HepG2 (cell line): ENCODE measurements at regions not wholly inside any gene's neighbourhood (a gene's known extent, or its start where the extent isn't known, plus 50 kb on each side); places are given as distances from the start of the nearest gene placed in this dataset.

Experiments used
- ATAC-seq: fragments of 200-7000 bp; cut with Tn5 transposase; 3 replicates; pipeline ENCODE4 v1.9.1; 2020; ENCODE audit warnings: mild to moderate bottlenecking, moderate library complexity
- BruUV-seq: library from RNA; stranded (reverse); fragments of 400-500 nt; replicated peaks from 2 replicates; lab custom pipeline; 2021; lab: Mats Ljungman, UMichigan
- CTCF ChIA-PET: fragments of 300-600 bp; formaldehyde crosslinking; extraction: SDS; loops from one replicate; lab custom pipeline; 2021; ENCODE audit warnings: low total read pairs, inconsistent platforms, low intra/inter-chr PET ratio; lab: Yijun Ruan, JAX
- POLR2A ChIA-PET: fragments of 350-600 bp; sonication (Branson Sonifier 250); formaldehyde crosslinking; loops from one replicate; lab custom pipeline; 2020; ENCODE audit warnings: antibody characterized with exemption, inconsistent platforms; lab: Yijun Ruan, JAX
- DNase-seq: peaks from one replicate; pipeline ENCODE4 v3.0.0-alpha.2; 2015; ENCODE audit warnings: low spot score
- FAIRE-seq: peaks from 3 replicates; lab custom pipeline; 2011; peaks lifted over from hg19 to GRCh38; lab: Jason Lieb, UNC
- H2AFZ ChIP-seq: one replicate; pipeline ENCODE4 v1.6.1; 2011; ENCODE audit warnings: low read length, inconsistent platforms
- H3K27ac ChIP-seq: fragments of 300-600 bp; 3 replicates; pipeline ENCODE4 v1.8.0; 2011; ENCODE audit warnings: mixed run types, mild to moderate bottlenecking, mixed read lengths, low read length, inconsistent platforms; ENCODE audit not compliant: insufficient read depth; ENCODE audit errors: extremely low read length
- H3K27me3 ChIP-seq, 2 experiments: fragments of 200-600 bp in 1 of 2; 2 replicates in 1 of 2; 3 replicates in 1 of 2; pipeline versions ENCODE4 v1.6.0 to v1.8.0; 2011; ENCODE audit warnings: low read length in 2 of 2, mild to moderate bottlenecking in 2 of 2, moderate library complexity in 2 of 2, inconsistent platforms in 1 of 2; ENCODE audit not compliant: insufficient read depth in 2 of 2, control insufficient read depth in 1 of 2
- H3K36me3 ChIP-seq, 2 experiments: fragments of 200-600 bp in 1 of 2; replicated peaks in 1 of 2; 2 replicates in 1 of 2; 3 replicates in 1 of 2; pipeline versions ENCODE4 v1.5.1 to v1.8.0; 2011; ENCODE audit warnings: low read length in 2 of 2, inconsistent platforms in 1 of 2; ENCODE audit not compliant: insufficient read depth in 2 of 2, control insufficient read depth in 1 of 2
- H3K4me1 ChIP-seq: 2 replicates; pipeline ENCODE4 v1.5.1; 2012; ENCODE audit warnings: low read length, inconsistent platforms; ENCODE audit not compliant: insufficient read depth
- H3K4me2 ChIP-seq: 2 replicates; pipeline ENCODE4 v1.6.0; 2011; ENCODE audit warnings: low read depth, low read length, inconsistent platforms
- H3K4me3 ChIP-seq, 3 experiments: fragments of 200-600 bp in 1 of 3; sonication (generic), shearing (Covaris generic) in 1 of 3; replicated peaks in 1 of 3; 2 replicates each; pipeline ENCODE4 v1.5.1; 2011 to 2016; ENCODE audit warnings: low read length in 3 of 3, inconsistent platforms in 2 of 3, low read depth in 2 of 3, mild to moderate bottlenecking in 2 of 3, control low read depth in 1 of 3, mixed read lengths in 1 of 3; ENCODE audit not compliant: insufficient read depth in 1 of 3
- H3K79me2 ChIP-seq: one replicate; pipeline ENCODE4 v1.6.1; 2011; ENCODE audit warnings: low read length, inconsistent platforms; ENCODE audit not compliant: insufficient read depth
- H3K9ac ChIP-seq: 2 replicates; pipeline ENCODE4 v1.6.0; 2011; ENCODE audit warnings: mild to moderate bottlenecking, low read depth, low read length, inconsistent platforms; ENCODE audit not compliant: insufficient read depth
- H3K9me3 ChIP-seq: 2 replicates; pipeline ENCODE4 v1.5.1; 2012; ENCODE audit warnings: mild to moderate bottlenecking, low read length
- H4K20me1 ChIP-seq: 2 replicates; pipeline ENCODE4 v1.6.0; 2011; ENCODE audit warnings: inconsistent platforms, mild to moderate bottlenecking, low read length, moderate library complexity; ENCODE audit not compliant: insufficient read depth
- NAIF1 ChIP-seq: sonication (generic); formaldehyde crosslinking; IDR thresholded peaks from 2 replicates; pipeline ENCODE4 v1.5.0; 2020; ENCODE audit warnings: mild to moderate bottlenecking, missing genetic modification reagents, borderline replicate concordance
- POGZ ChIP-seq: sonication (generic); formaldehyde crosslinking; IDR thresholded peaks from 2 replicates; pipeline ENCODE4 v1.4.0; 2020; ENCODE audit warnings: mild to moderate bottlenecking, missing genetic modification reagents
- SPEN ChIP-seq: sonication (generic); formaldehyde crosslinking; IDR thresholded peaks from 2 replicates; pipeline ENCODE4 v1.5.1; 2020; ENCODE audit warnings: low read depth, mild to moderate bottlenecking, missing genetic modification reagents
- ZBTB20 ChIP-seq: sonication (generic); formaldehyde crosslinking; IDR thresholded peaks from 2 replicates; pipeline ENCODE4 v1.8.1; 2023; ENCODE audit warnings: missing genetic modification reagents, low read depth, mild to moderate bottlenecking, borderline replicate concordance
- ZNF670 ChIP-seq: sonication (generic); formaldehyde crosslinking; IDR thresholded peaks from 2 replicates; pipeline ENCODE4 v1.8.0; 2022; ENCODE audit warnings: mild to moderate bottlenecking, missing genetic modification reagents, borderline replicate concordance
- ZNF777 ChIP-seq: sonication (generic); formaldehyde crosslinking; IDR thresholded peaks from 2 replicates; pipeline ENCODE4 v1.4.0; 2020; ENCODE audit warnings: missing genetic modification reagents
- ZNF83 ChIP-seq: sonication (generic); formaldehyde crosslinking; IDR thresholded peaks from 2 replicates; pipeline ENCODE4 v1.4.0; 2020; ENCODE audit warnings: missing genetic modification reagents, mild to moderate bottlenecking, borderline replicate concordance
- ZNF850 ChIP-seq: sonication (generic); formaldehyde crosslinking; conservative IDR thresholded peaks from 2 replicates; pipeline ENCODE4 v1.9.0; 2021; ENCODE audit warnings: mild to moderate bottlenecking, missing genetic modification reagents
- WGBS: methylation state at CpG from one replicate; pipeline ENCODE4 v1.1.6; 2017; ENCODE audit warnings: low lambda C conversion rate; 5-methylcytosine and 5-hydroxymethylcytosine counted together
- in situ Hi-C: cut with HindIII; loops from 2 replicates; pipeline ENCODE4 v1.10.0; 2017; ENCODE audit warnings: low pct_unique_long_range_greater_than_20kb; ENCODE audit not compliant: extremely low pct_ligation_motif_present
- intact Hi-C: fragments of 100-400 bp; cut with micrococcal nuclease; formaldehyde crosslinking; loops from one replicate; pipeline ENCODE4 v1.10.0; 2022; ENCODE audit not compliant: unreplicated experiment
- TF ChIP-seq, protein P1 (sequence below): IDR thresholded peaks from 2 replicates; pipeline ENCODE4 v1.6.1; 2016
- TF ChIP-seq, protein P2 (sequence below): sonication (generic); formaldehyde crosslinking; IDR thresholded peaks from 2 replicates; pipeline ENCODE4 v1.8.1; 2023; ENCODE audit warnings: mild to moderate bottlenecking, missing genetic modification reagents, borderline replicate concordance
- TF ChIP-seq, protein P3 (sequence below): sonication (generic); formaldehyde crosslinking; IDR thresholded peaks from 2 replicates; pipeline ENCODE4 v1.5.0; 2020; ENCODE audit warnings: missing genetic modification reagents
- TF ChIP-seq, protein P4 (sequence below): sonication (generic); formaldehyde crosslinking; IDR thresholded peaks from 2 replicates; pipeline ENCODE4 v1.5.1; 2020; ENCODE audit warnings: missing genetic modification reagents, mild to moderate bottlenecking, borderline replicate concordance
- TF ChIP-seq, protein P5 (sequence below): sonication (generic); formaldehyde crosslinking; IDR thresholded peaks from 2 replicates; pipeline ENCODE4; 2020; ENCODE audit warnings: missing genetic modification reagents, mild to moderate bottlenecking, borderline replicate concordance
- TF ChIP-seq, protein P6 (sequence below): sonication (generic); formaldehyde crosslinking; IDR thresholded peaks from 2 replicates; pipeline ENCODE4 v1.5.1; 2020; ENCODE audit warnings: mild to moderate bottlenecking, missing genetic modification reagents, borderline replicate concordance

DNA sequence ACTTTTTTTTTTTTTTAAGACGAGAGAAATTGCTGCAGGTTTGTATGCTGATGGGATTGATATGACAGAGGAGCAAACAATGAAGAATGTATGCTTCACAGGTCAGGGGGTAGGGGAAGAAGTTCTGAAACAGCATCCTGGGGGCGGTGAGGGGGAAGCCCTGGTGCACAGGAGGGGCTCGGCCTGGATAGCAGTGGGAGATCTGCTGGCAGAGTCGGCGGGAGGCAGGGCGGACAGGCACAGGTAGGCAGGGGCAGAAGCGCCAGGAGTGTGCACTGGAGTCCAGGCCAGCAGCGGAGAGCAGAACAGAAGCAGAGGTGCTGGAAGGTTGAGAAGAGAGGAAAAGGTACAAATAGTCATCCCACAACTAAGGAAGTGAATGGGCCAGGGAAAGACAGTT lies 175.4 kb downstream of the SNX10 start:
- Histone ChIP-seq H3K4me1 (no peaks in the 10 kb centered on the region), H3K36me3 (no peaks in the 10 kb centered on the region), H3K9ac (no peak overlapping the region), H3K9me3 (no peaks in the 10 kb centered on the region), H3K27ac (no peak overlapping the region), H3K4me2 (no peak overlapping the region), H3K4me3 (no peak overlapping the region), H3K27me3 (peaks cover 0 to 19% of the 10 kb centered on the region in 2 experiments; a peak in 2 of 5 replicates), H3K79me2 (no peaks in the 10 kb centered on the region), H2AFZ (no peak overlapping the region), H4K20me1 (no peaks in the 10 kb centered on the region)
- 51% methylated on average over 8 of the region's 8 CpGs for WGBS
- ChIA-PET POLR2A (no interaction called here), CTCF (no interaction called here)
- in situ Hi-C loops (no loop called here), intact Hi-C loops (no loop called here)
- BruUV-seq, result no TSS peak
- FAIRE-seq, result no peak
- ATAC-seq, result no peak
- no peak for DNase-seq
- TF ChIP-seq, protein P1, sequence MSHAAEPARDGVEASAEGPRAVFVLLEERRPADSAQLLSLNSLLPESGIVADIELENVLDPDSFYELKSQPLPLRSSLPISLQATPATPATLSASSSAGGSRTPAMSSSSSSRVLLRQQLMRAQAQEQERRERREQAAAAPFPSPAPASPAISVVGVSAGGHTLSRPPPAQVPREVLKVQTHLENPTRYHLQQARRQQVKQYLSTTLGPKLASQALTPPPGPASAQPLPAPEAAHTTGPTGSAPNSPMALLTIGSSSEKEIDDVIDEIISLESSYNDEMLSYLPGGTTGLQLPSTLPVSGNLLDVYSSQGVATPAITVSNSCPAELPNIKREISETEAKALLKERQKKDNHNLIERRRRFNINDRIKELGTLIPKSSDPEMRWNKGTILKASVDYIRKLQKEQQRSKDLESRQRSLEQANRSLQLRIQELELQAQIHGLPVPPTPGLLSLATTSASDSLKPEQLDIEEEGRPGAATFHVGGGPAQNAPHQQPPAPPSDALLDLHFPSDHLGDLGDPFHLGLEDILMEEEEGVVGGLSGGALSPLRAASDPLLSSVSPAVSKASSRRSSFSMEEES (CRISPR knock-in tag), result no peak
- TF ChIP-seq ZNF670, result no peak
- TF ChIP-seq, protein P2, sequence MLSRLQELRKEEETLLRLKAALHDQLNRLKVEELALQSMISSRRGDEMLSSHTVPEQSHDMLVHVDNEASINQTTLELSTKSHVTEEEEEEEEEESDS (CRISPR knock-in tag), result no peak
- TF ChIP-seq, protein P3, sequence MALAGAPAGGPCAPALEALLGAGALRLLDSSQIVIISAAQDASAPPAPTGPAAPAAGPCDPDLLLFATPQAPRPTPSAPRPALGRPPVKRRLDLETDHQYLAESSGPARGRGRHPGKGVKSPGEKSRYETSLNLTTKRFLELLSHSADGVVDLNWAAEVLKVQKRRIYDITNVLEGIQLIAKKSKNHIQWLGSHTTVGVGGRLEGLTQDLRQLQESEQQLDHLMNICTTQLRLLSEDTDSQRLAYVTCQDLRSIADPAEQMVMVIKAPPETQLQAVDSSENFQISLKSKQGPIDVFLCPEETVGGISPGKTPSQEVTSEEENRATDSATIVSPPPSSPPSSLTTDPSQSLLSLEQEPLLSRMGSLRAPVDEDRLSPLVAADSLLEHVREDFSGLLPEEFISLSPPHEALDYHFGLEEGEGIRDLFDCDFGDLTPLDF (CRISPR knock-in tag), result no peak
- TF ChIP-seq SPEN (CRISPR knock-in tag), result no peak
- no peak for TF ChIP-seq ZNF777 (CRISPR knock-in tag)
- TF ChIP-seq, protein P4, sequence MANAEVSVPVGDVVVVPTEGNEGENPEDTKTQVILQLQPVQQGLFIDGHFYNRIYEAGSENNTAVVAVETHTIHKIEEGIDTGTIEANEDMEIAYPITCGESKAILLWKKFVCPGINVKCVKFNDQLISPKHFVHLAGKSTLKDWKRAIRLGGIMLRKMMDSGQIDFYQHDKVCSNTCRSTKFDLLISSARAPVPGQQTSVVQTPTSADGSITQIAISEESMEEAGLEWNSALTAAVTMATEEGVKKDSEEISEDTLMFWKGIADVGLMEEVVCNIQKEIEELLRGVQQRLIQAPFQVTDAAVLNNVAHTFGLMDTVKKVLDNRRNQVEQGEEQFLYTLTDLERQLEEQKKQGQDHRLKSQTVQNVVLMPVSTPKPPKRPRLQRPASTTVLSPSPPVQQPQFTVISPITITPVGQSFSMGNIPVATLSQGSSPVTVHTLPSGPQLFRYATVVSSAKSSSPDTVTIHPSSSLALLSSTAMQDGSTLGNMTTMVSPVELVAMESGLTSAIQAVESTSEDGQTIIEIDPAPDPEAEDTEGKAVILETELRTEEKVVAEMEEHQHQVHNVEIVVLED, result no peak
- no peak for TF ChIP-seq POGZ (CRISPR knock-in tag)
- TF ChIP-seq, protein P5, sequence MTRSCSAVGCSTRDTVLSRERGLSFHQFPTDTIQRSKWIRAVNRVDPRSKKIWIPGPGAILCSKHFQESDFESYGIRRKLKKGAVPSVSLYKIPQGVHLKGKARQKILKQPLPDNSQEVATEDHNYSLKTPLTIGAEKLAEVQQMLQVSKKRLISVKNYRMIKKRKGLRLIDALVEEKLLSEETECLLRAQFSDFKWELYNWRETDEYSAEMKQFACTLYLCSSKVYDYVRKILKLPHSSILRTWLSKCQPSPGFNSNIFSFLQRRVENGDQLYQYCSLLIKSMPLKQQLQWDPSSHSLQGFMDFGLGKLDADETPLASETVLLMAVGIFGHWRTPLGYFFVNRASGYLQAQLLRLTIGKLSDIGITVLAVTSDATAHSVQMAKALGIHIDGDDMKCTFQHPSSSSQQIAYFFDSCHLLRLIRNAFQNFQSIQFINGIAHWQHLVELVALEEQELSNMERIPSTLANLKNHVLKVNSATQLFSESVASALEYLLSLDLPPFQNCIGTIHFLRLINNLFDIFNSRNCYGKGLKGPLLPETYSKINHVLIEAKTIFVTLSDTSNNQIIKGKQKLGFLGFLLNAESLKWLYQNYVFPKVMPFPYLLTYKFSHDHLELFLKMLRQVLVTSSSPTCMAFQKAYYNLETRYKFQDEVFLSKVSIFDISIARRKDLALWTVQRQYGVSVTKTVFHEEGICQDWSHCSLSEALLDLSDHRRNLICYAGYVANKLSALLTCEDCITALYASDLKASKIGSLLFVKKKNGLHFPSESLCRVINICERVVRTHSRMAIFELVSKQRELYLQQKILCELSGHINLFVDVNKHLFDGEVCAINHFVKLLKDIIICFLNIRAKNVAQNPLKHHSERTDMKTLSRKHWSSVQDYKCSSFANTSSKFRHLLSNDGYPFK (CRISPR knock-in tag), result no peak
- no peak for TF ChIP-seq ZBTB20 (CRISPR knock-in tag)
- no peak for TF ChIP-seq NAIF1 (CRISPR knock-in tag)
- no peak for TF ChIP-seq ZNF83 (CRISPR knock-in tag)
- TF ChIP-seq, protein P6, sequence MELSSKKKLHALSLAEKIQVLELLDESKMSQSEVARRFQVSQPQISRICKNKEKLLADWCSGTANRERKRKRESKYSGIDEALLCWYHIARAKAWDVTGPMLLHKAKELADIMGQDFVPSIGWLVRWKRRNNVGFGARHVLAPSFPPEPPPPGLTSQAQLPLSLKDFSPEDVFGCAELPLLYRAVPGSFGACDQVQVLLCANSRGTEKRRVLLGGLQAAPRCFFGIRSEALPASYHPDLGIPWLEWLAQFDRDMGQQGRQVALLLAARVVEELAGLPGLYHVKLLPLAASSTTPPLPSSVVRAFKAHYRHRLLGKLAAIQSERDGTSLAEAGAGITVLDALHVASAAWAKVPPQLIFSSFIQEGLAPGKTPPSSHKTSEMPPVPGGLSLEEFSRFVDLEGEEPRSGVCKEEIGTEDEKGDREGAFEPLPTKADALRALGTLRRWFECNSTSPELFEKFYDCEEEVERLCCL (CRISPR knock-in tag), result no peak
- TF ChIP-seq ZNF850 (CRISPR knock-in tag), result no peak
